Fibroblast of lung (primary cell): ENCODE measurements at regions not wholly inside any gene's neighbourhood (a gene's known extent, or its start where the extent isn't known, plus 50 kb on each side); places are given as distances from the start of the nearest gene placed in this dataset.
"Not testable (repeated sequence)": the region's sequence is repeated elsewhere in the genome, so short reads cannot be mapped to it uniquely, and the experiment has no call there.

ENCODE experiments used
- DNase-seq, 2 donors: peaks; one replicate each; pipeline versions ENCODE4 v3.0.0 to v3.0.0-alpha.2; 2010; ENCODE audit warnings: low read depth in 2 of 2
- H2AFZ ChIP-seq: 2 replicates; pipeline ENCODE4 v1.5.1; 2012; ENCODE audit warnings: low read length, control low read depth, inconsistent platforms
- H3K27ac ChIP-seq: 2 replicates; pipeline ENCODE4 v1.5.1; 2011; ENCODE audit warnings: low read length, control low read depth; ENCODE audit not compliant: insufficient read depth
- H3K27me3 ChIP-seq: 2 replicates; pipeline ENCODE4 v1.5.1; 2011; ENCODE audit warnings: mild to moderate bottlenecking, low read length; ENCODE audit not compliant: control insufficient read depth, insufficient read depth
- H3K36me3 ChIP-seq: 2 replicates; pipeline ENCODE4 v1.5.1; 2011; ENCODE audit warnings: low read length; ENCODE audit not compliant: control insufficient read depth, insufficient read depth
- H3K4me1 ChIP-seq: 2 replicates; pipeline ENCODE4 v1.5.1; 2011; ENCODE audit warnings: low read length; ENCODE audit not compliant: control insufficient read depth, insufficient read depth; ENCODE audit errors: extremely low read depth
- H3K4me2 ChIP-seq: 2 replicates; pipeline ENCODE4 v1.5.1; 2011; ENCODE audit warnings: low read length, control low read depth; ENCODE audit not compliant: insufficient read depth; ENCODE audit errors: extremely low read depth
- H3K4me3 ChIP-seq, 4 experiments: fragments of 200-600 bp in 1 of 4; sonication (generic) in 1 of 4; replicated peaks in 1 of 4; 2 replicates each; pipeline ENCODE4 v1.5.1; 2011 to 2016; ENCODE audit warnings: low read length in 4 of 4, low read depth in 3 of 4, mild to moderate bottlenecking in 3 of 4, control low read depth in 2 of 4, inconsistent platforms in 1 of 4, mixed read lengths in 1 of 4; ENCODE audit not compliant: insufficient read depth in 1 of 4; ENCODE audit errors: control extremely low read depth in 1 of 4
- H3K79me2 ChIP-seq: 2 replicates; pipeline ENCODE4 v1.5.1; 2012; ENCODE audit warnings: mild to moderate bottlenecking, low read length, inconsistent platforms; ENCODE audit not compliant: control insufficient read depth, insufficient read depth
- H3K9ac ChIP-seq: 2 replicates; pipeline ENCODE4 v1.5.1; 2011; ENCODE audit warnings: mild to moderate bottlenecking, low read length, control low read depth; ENCODE audit not compliant: insufficient read depth
- H3K9me3 ChIP-seq: 2 replicates; pipeline ENCODE4 v1.5.1; 2012; ENCODE audit warnings: low read depth, low read length; ENCODE audit not compliant: control insufficient read depth, insufficient read depth
- H4K20me1 ChIP-seq: 2 replicates; pipeline ENCODE4 v1.5.1; 2011; ENCODE audit warnings: low read length; ENCODE audit not compliant: control insufficient read depth, insufficient read depth; ENCODE audit errors: extremely low read depth
- CTCF ChIP-seq, 2 donors: IDR thresholded peaks in 1 of 2; conservative IDR thresholded peaks in 1 of 2; 1 replicate in 1 of 2; 2 replicates in 1 of 2; pipeline ENCODE4 v1.5.1; 2011 to 2012; ENCODE audit warnings: low read length in 2 of 2, control low read depth in 1 of 2, inconsistent platforms in 1 of 2, low read depth in 1 of 2, mild to moderate bottlenecking in 1 of 2
- EZH2 ChIP-seq: IDR thresholded peaks from 2 replicates; pipeline ENCODE4 v1.5.1; 2012; ENCODE audit warnings: low read length, control low read depth, mild to moderate bottlenecking; ENCODE audit errors: missing control alignments

- Histone ChIP-seq H2AFZ (no peak overlapping the region), H4K20me1 (no peaks in the 10 kb centered on the region), H3K9ac (no peak overlapping the region), H3K4me1 (no peaks in the 10 kb centered on the region), H3K79me2 (no peaks in the 10 kb centered on the region), H3K9me3 (no peaks in the 10 kb centered on the region), H3K27me3 (no peaks in the 10 kb centered on the region), H3K27ac (no peak overlapping the region), H3K4me3 (no peak overlapping the region), H3K4me2 (no peak overlapping the region), H3K36me3 (no peaks in the 10 kb centered on the region)
- no peak for TF ChIP-seq EZH2
- TF ChIP-seq CTCF (conservative IDR thresholded peaks at IDR 0.05 in 1 of 2, IDR thresholded peaks at IDR 0.05 in 1 of 2; ENCODE audit: low read depth in 1 of 2, low read length in 2 of 2) = no peak
- DNase-seq = no peak
These were observed 224.5 kb upstream of the CENPE start for GRCh38 chr4:103422467-103423219.

GRCh38 chr4:103415801-103416200 is 217.7 kb upstream of the CENPE start:
- Histone ChIP-seq H3K4me3 (no peak overlapping the region), H3K4me2 (no peak overlapping the region), H3K79me2 (no peaks in the 10 kb centered on the region), H2AFZ (no peak overlapping the region), H4K20me1 (no peaks in the 10 kb centered on the region), H3K27ac (no peak overlapping the region), H3K36me3 (no peaks in the 10 kb centered on the region), H3K9ac (no peak overlapping the region), H3K9me3 (no peaks in the 10 kb centered on the region), H3K4me1 (no peaks in the 10 kb centered on the region), H3K27me3 (no peaks in the 10 kb centered on the region)
- no peak for TF ChIP-seq CTCF (conservative IDR thresholded peaks at IDR 0.05 in 1 of 2, IDR thresholded peaks at IDR 0.05 in 1 of 2; ENCODE audit: low read depth in 1 of 2, low read length in 2 of 2)
- no peak for TF ChIP-seq EZH2
- DNase-seq = no peak

DNA sequence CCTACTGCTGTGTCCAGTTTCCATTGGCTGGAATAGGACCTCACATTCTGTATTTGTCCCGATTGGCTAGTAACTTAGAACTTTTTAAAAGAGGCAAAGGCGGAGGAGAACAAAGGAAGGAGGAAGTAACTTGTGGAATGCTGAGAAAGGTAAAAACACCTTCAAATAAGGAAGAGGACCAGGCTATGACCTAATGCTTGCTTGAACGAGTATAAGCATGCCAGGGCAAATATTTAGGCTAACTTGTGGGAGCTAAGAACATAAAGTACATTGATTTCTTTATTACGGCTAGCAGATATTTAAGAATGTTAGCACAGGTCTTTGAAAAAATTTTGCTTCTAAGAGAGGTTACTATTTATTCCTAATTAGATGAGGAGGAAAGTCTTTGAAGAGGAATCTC is 214.5 kb upstream of the CENPE start:
- not testable (repeated sequence) for H3K27ac ChIP-seq, H3K9ac ChIP-seq, H3K4me3 ChIP-seq, H3K4me2 ChIP-seq, H3K27me3 ChIP-seq, DNase-seq, H3K4me1 ChIP-seq, H3K9me3 ChIP-seq, H3K36me3 ChIP-seq, H2AFZ ChIP-seq, H4K20me1 ChIP-seq, H3K79me2 ChIP-seq
